GM12878 (cell line): ENCODE measurements at regions not wholly inside any gene's neighbourhood (a gene's known extent, or its start where the extent isn't known, plus 50 kb on each side); places are given as distances from the start of the nearest gene placed in this dataset.

Experiments used
- ATAC-seq: fragments of 200-7000 bp; cut with Tn5 transposase; 3 replicates; pipeline ENCODE4 v1.9.1; 2020; ENCODE audit warnings: mild to moderate bottlenecking, moderate library complexity
- BruUV-seq: library from RNA; stranded (reverse); fragments of 400-500 nt; replicated peaks from 2 replicates; lab custom pipeline; 2021; lab: Mats Ljungman, UMichigan
- CTCF ChIA-PET: fragments of 300-600 bp; sonication (Branson Sonifier 250); formaldehyde crosslinking; extraction: SDS; loops from one replicate; lab custom pipeline; 2021; ENCODE audit warnings: inconsistent platforms; lab: Yijun Ruan, JAX
- POLR2A ChIA-PET: fragments of 350-600 bp; formaldehyde crosslinking; extraction: SDS; loops from one replicate; lab custom pipeline; 2021; ENCODE audit warnings: inconsistent platforms; lab: Charles Lee
- RAD21 ChIA-PET: fragments of 300-600 bp; sonication (Branson Sonifier 250); formaldehyde crosslinking; loops from one replicate; lab custom pipeline; 2023; ENCODE audit warnings: antibody characterized with exemption; ENCODE audit not compliant: unreplicated experiment; lab: Charles Lee
- SMC1A ChIA-PET: fragments of 300-600 bp; sonication (Branson Sonifier 250); formaldehyde crosslinking; loops from one replicate; lab custom pipeline; 2023; ENCODE audit not compliant: unreplicated experiment, uncharacterized antibody; lab: Charles Lee
- DNase-seq: peaks from one replicate; pipeline ENCODE4 v3.0.0-alpha.2; 2011; ENCODE audit warnings: low read depth, low spot score
- FAIRE-seq: peaks from 3 replicates; lab custom pipeline; 2011; peaks lifted over from hg19 to GRCh38; lab: Jason Lieb, UNC
- H2AFZ ChIP-seq: 2 replicates; pipeline ENCODE4 v1.6.0; 2011; ENCODE audit warnings: low read depth, low read length, control low read depth; ENCODE audit not compliant: control insufficient read depth
- H3K27ac ChIP-seq: 2 replicates; pipeline ENCODE4 v1.5.1; 2011; ENCODE audit warnings: control low read depth; ENCODE audit not compliant: control insufficient read depth, insufficient read depth
- H3K27me3 ChIP-seq, 2 experiments: replicated peaks in 1 of 2; 2 replicates each; pipeline versions ENCODE4 v1.6.0 to v1.6.1; 2011; ENCODE audit warnings: low read length in 1 of 2; ENCODE audit not compliant: control insufficient read depth in 2 of 2, insufficient read depth in 2 of 2
- H3K36me3 ChIP-seq, 2 experiments: 2 replicates each; pipeline ENCODE4 v1.5.1; 2011; ENCODE audit warnings: low read length in 1 of 2; ENCODE audit not compliant: control insufficient read depth in 2 of 2, insufficient read depth in 2 of 2
- H3K4me1 ChIP-seq: 2 replicates; pipeline ENCODE4 v1.6.1; 2011; ENCODE audit warnings: mild to moderate bottlenecking, low read length, moderate library complexity, mixed read lengths; ENCODE audit not compliant: control insufficient read depth, insufficient read depth
- H3K4me2 ChIP-seq: 2 replicates; pipeline ENCODE4 v1.6.0; 2011; ENCODE audit warnings: control low read depth; ENCODE audit not compliant: control insufficient read depth, insufficient read depth
- H3K4me3 ChIP-seq: fragments of 200-600 bp; sonication (generic); 2 replicates; pipeline ENCODE4 v1.5.1; 2016
- H3K79me2 ChIP-seq: 2 replicates; pipeline ENCODE4 v1.6.0; 2011; ENCODE audit warnings: low read length; ENCODE audit not compliant: control insufficient read depth, insufficient read depth
- H3K9ac ChIP-seq: 2 replicates; pipeline ENCODE4 v1.8.0; 2011; ENCODE audit warnings: low read length, control low read depth, mixed read lengths; ENCODE audit not compliant: control insufficient read depth, insufficient read depth
- H3K9me3 ChIP-seq: replicated peaks from 3 replicates; pipeline ENCODE4 v1.5.1; 2011; ENCODE audit warnings: mild to moderate bottlenecking, low read length; ENCODE audit not compliant: control insufficient read depth, insufficient read depth
- H4K20me1 ChIP-seq: 2 replicates; pipeline ENCODE4 v1.6.0; 2011; ENCODE audit not compliant: control insufficient read depth, insufficient read depth
- BRCA1 ChIP-seq: IDR thresholded peaks from 2 replicates; pipeline ENCODE4 v1.6.1; 2011; ENCODE audit warnings: low read depth, low read length, improper control_type of control experiment
- DPF2 ChIP-seq: fragments of 450-650 bp; IDR thresholded peaks from 2 replicates; pipeline ENCODE4 v1.6.1; 2017; ENCODE audit warnings: mild to moderate bottlenecking
- E2F4 ChIP-seq: IDR thresholded peaks from 2 replicates; pipeline ENCODE4 v1.6.1; 2012; ENCODE audit warnings: low read depth, low read length, improper control_type of control experiment
- ESRRA ChIP-seq: IDR thresholded peaks from 2 replicates; pipeline ENCODE4 v1.6.1; 2012; ENCODE audit warnings: mild to moderate bottlenecking, low read length, improper control_type of control experiment
- HCFC1 ChIP-seq: fragments of 150-350 bp; IDR thresholded peaks from 2 replicates; pipeline ENCODE4 v1.6.1; 2014; ENCODE audit warnings: low read length
- HDAC2 ChIP-seq: fragments of 200-600 bp; sonication (generic); IDR thresholded peaks from 2 replicates; pipeline ENCODE4 v1.6.1; 2017
- MTA3 ChIP-seq: IDR thresholded peaks from 2 replicates; pipeline ENCODE4 v1.6.1; 2012; ENCODE audit warnings: low read length, inconsistent platforms, borderline replicate concordance
- NKRF ChIP-seq: fragments of 450-650 bp; conservative IDR thresholded peaks from 2 replicates; pipeline ENCODE4 v1.6.1; 2017; ENCODE audit warnings: mild to moderate bottlenecking, moderate library complexity
- NRF1 ChIP-seq: conservative IDR thresholded peaks from 2 replicates; pipeline ENCODE4 v1.6.1; 2011; ENCODE audit warnings: mild to moderate bottlenecking, low read depth, low read length, improper control_type of control experiment
- PAX8 ChIP-seq: fragments of 450-650 bp; IDR thresholded peaks from 2 replicates; pipeline ENCODE4 v1.6.1; 2017; ENCODE audit warnings: mild to moderate bottlenecking, moderate library complexity
- PBX3 ChIP-seq: IDR thresholded peaks from 2 replicates; pipeline ENCODE4 v1.6.1; 2011; ENCODE audit warnings: mild to moderate bottlenecking, low read depth, low read length, moderate library complexity; ENCODE audit not compliant: insufficient replicate concordance
- RCOR1 ChIP-seq: conservative IDR thresholded peaks from 2 replicates; pipeline ENCODE4 v1.6.1; 2012; ENCODE audit warnings: low read depth, low read length, improper control_type of control experiment
- RELA ChIP-seq: fragments of 450-650 bp; IDR thresholded peaks from 2 replicates; pipeline ENCODE4 v1.8.0; 2014; ENCODE audit warnings: borderline replicate concordance; ENCODE audit not compliant: partially characterized antibody
- RELB ChIP-seq: fragments of 450-650 bp; IDR thresholded peaks from 2 replicates; pipeline ENCODE4 v1.6.1; 2017; ENCODE audit warnings: low read depth, mild to moderate bottlenecking, moderate library complexity
- RUNX3 ChIP-seq: IDR thresholded peaks from 2 replicates; pipeline ENCODE4 v1.6.1; 2012; ENCODE audit warnings: low read length, inconsistent platforms
- STAT1 ChIP-seq: fragments of 450-650 bp; conservative IDR thresholded peaks from 2 replicates; pipeline ENCODE4 v1.6.1; 2014; ENCODE audit warnings: antibody characterized with exemption, mild to moderate bottlenecking
- SUPT20H ChIP-seq: IDR thresholded peaks from 2 replicates; pipeline ENCODE4 v1.6.1; 2011; ENCODE audit warnings: low read depth, mild to moderate bottlenecking, low read length, moderate library complexity, borderline replicate concordance; ENCODE audit not compliant: control insufficient read depth
- ZNF24 ChIP-seq: fragments of 450-650 bp; IDR thresholded peaks from 2 replicates; pipeline ENCODE4 v1.6.1; 2017; ENCODE audit warnings: antibody characterized with exemption, mild to moderate bottlenecking
- in situ Hi-C: fragments of 300-500 bp; cut with MboI; formaldehyde crosslinking; loops from 9 replicates; pipeline ENCODE4 v1.14.3; 2018; ENCODE audit warnings: mixed read lengths
- intact Hi-C: fragments of 100-400 bp; cut with micrococcal nuclease; formaldehyde crosslinking; loops from one replicate; pipeline ENCODE4 v1.14.2; 2022; ENCODE audit not compliant: unreplicated experiment
- TF ChIP-seq, protein P1 (sequence below): fragments of 150-350 bp; IDR thresholded peaks from 2 replicates; pipeline ENCODE4 v1.6.1; 2014; ENCODE audit warnings: mild to moderate bottlenecking, low read depth, low read length

DNA sequence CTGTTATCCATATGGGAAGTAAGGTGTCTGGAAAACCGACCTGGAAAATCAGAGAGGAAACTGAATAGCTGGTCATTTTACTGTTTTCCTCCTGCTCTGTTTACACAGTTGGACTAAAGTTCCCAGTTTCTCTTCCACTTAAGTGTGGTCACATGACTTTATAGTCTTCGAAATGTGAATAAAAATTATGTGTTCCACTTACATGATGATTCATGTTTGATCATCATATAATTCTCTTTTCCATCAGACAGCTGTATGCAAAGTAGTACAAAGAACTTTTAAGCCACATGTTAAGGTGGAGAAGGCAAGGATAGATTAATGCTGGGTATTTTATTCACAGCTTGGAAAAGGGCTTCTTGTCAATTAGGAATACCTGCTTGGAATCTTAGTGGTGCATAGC is 525.5 kb upstream of the BCHE start (continued):
- TF ChIP-seq SUPT20H (no peak), HDAC2 (no peak)
- TF ChIP-seq, all 136 proteins: peak for 0

DNA sequence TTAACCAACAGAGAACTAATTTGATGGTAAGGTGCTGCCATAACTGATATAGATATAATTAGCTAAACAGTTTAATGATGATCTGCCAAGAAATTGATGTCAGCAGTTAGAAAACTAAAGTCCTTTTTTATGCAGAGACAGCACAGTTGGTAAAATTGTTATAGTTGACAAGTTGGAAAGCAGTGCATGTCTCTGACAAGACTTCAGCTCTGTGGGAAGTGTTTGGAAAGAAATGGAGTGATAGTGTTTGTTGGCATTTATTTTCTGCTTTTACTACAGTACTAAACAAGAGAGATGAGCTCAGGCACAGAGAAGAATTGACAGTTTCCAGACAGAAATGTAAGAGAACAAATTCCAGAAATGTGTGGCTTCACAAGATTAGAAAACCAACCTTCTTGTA is 523.5 kb upstream of the BCHE start:
- H2AFZ ChIP-seq = no peak overlapping the region
- ChIA-PET CTCF (interaction anchor here (1.3 kb wide), 1 partner anchor 22 kb away, joined by 3 read pairs; no protein-coding TSS in a partner anchor), RAD21 (no interaction called here), SMC1A (no interaction called here), POLR2A (no interaction called here)
- no peak for FAIRE-seq
- no peaks in the 10 kb centered on the region for H3K36me3 ChIP-seq
- in situ Hi-C loops = no loop called here
- ATAC-seq = no peak
- no peaks in the 10 kb centered on the region for H3K4me1 ChIP-seq
- no peak overlapping the region for H3K9ac ChIP-seq
- intact Hi-C loops = no loop called here
- no peaks in the 10 kb centered on the region for H3K79me2 ChIP-seq
- H3K4me3 ChIP-seq = no peak overlapping the region
- no peaks in the 10 kb centered on the region for H4K20me1 ChIP-seq
- DNase-seq = no peak
- BruUV-seq = no TSS peak
- H3K4me2 ChIP-seq = no peak overlapping the region
- H3K9me3 ChIP-seq = no peaks in the 10 kb centered on the region
- H3K27me3 ChIP-seq = no peaks in the 10 kb centered on the region
- no peak overlapping the region for H3K27ac ChIP-seq
- no peak for TF ChIP-seq BRCA1
- TF ChIP-seq, protein P1, sequence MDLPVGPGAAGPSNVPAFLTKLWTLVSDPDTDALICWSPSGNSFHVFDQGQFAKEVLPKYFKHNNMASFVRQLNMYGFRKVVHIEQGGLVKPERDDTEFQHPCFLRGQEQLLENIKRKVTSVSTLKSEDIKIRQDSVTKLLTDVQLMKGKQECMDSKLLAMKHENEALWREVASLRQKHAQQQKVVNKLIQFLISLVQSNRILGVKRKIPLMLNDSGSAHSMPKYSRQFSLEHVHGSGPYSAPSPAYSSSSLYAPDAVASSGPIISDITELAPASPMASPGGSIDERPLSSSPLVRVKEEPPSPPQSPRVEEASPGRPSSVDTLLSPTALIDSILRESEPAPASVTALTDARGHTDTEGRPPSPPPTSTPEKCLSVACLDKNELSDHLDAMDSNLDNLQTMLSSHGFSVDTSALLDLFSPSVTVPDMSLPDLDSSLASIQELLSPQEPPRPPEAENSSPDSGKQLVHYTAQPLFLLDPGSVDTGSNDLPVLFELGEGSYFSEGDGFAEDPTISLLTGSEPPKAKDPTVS = no peak
- no peak for TF ChIP-seq HCFC1
- no peak for TF ChIP-seq MTA3
- no peak for TF ChIP-seq STAT1
- no peak for TF ChIP-seq RUNX3
- no peak for TF ChIP-seq RELA
- TF ChIP-seq E2F4 = no peak
- no peak for TF ChIP-seq NRF1
- no peak for TF ChIP-seq ESRRA
- no peak for TF ChIP-seq DPF2
- TF ChIP-seq PAX8 = no peak
- TF ChIP-seq NKRF = no peak
- TF ChIP-seq RCOR1 = no peak
- TF ChIP-seq RELB = no peak
- no peak for TF ChIP-seq PBX3
- TF ChIP-seq ZNF24 = no peak
